ENCODE measurements at regions not wholly inside any gene's neighbourhood (a gene's known extent, or its start where the extent isn't known, plus 50 kb on each side); places are given as distances from the start of the nearest gene placed in this dataset.
A peak's percentile ranks its signal among the peaks of the same experiment; 100 is the strongest.

DNA sequence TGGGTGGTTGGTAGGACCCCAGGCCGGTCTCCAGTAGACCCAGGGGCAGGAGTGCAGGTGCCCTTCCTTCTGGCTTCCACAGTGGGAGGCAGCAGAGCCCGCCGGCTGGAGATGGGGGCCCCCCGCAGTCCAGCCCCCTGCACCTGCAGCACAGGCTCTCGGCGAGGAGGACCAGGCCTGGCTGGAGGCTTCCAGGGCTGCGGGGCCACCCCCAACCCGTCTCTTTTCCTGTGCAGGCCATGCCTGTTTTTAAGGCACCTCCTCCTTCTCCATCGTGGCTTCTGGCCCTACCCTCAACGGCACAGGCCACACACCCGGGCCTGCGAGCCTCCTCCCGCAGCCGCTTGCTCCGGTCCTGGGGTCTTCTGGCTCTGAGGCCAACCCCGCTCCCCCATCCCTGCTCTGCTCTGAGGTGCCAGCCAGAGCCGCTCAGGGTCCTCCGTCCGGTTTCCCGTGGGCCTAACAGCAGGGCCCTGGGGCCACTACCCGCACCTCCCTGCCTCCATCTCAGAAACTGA lies 77.2 kb upstream of the ANKRD10 start:
- TF ChIP-seq, protein P1, sequence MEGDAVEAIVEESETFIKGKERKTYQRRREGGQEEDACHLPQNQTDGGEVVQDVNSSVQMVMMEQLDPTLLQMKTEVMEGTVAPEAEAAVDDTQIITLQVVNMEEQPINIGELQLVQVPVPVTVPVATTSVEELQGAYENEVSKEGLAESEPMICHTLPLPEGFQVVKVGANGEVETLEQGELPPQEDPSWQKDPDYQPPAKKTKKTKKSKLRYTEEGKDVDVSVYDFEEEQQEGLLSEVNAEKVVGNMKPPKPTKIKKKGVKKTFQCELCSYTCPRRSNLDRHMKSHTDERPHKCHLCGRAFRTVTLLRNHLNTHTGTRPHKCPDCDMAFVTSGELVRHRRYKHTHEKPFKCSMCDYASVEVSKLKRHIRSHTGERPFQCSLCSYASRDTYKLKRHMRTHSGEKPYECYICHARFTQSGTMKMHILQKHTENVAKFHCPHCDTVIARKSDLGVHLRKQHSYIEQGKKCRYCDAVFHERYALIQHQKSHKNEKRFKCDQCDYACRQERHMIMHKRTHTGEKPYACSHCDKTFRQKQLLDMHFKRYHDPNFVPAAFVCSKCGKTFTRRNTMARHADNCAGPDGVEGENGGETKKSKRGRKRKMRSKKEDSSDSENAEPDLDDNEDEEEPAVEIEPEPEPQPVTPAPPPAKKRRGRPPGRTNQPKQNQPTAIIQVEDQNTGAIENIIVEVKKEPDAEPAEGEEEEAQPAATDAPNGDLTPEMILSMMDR (conservative IDR thresholded peaks at IDR 0.05; ENCODE audit: low read depth, low read length) = no peak
- H3K4me3 ChIP-seq (ENCODE audit: low read depth, low read length) = no peak overlapping the region
- DNase-seq (ENCODE audit: low read depth) = no peak

GRCh38 chr13:110989331-110989730 lies 74.5 kb upstream of the ANKRD10 start:
- TF ChIP-seq, protein P1 (conservative IDR thresholded peaks at IDR 0.05; ENCODE audit: low read depth, low read length) = no peak
- DNase-seq (ENCODE audit: low read depth) = peak; percentile 85
- no peak overlapping the region for H3K4me3 ChIP-seq (ENCODE audit: low read depth, low read length)

DNA sequence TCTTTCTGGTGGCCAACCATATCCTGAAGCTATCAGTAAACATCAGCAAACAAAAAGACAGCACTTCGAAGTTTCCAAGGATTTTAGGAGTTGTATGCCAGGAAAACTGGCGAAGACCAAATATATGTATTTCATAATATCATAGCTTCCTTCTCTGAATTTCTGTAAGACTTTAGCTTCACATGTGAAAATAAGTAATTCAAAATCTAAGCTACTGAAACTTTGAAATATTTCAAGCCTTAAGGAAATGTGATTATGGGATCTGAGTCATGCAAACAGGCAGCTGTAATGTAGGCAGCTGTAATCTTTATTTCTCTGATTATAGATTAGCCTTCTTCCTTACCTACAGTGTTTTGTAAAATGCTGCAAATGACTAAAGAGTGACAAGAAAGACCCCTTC lies 70.7 kb upstream of the ANKRD10 start:
- peak; percentile 20 for DNase-seq (ENCODE audit: low read depth)
- H3K4me3 ChIP-seq (ENCODE audit: low read depth, low read length) = no peak overlapping the region
- TF ChIP-seq, protein P1 (conservative IDR thresholded peaks at IDR 0.05; ENCODE audit: low read depth, low read length) = no peak

DNA sequence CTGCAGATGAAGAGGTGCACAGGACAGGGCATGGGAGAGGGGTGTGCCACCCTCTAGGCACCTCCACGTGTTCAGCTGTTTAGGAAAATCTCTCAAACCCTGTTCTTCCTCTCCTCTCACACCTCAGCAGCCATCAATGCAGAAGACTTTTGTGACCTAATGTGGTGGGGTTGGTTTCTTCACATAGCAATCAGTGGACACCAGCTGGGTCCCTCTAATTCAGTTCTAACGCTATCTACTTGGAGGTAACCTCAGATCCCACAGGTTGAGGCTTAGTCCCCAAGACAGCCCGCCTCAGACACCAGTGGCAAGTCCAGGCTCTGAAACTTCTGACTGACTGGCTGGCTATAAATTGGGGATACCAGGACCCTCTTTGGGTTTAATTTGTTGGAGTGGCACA lies 69.9 kb upstream of the ANKRD10 start:
- TF ChIP-seq, protein P1 (conservative IDR thresholded peaks at IDR 0.05; ENCODE audit: low read depth, low read length) = no peak
- no peak overlapping the region for H3K4me3 ChIP-seq (ENCODE audit: low read depth, low read length)
- DNase-seq (ENCODE audit: low read depth) = no peak

DNA sequence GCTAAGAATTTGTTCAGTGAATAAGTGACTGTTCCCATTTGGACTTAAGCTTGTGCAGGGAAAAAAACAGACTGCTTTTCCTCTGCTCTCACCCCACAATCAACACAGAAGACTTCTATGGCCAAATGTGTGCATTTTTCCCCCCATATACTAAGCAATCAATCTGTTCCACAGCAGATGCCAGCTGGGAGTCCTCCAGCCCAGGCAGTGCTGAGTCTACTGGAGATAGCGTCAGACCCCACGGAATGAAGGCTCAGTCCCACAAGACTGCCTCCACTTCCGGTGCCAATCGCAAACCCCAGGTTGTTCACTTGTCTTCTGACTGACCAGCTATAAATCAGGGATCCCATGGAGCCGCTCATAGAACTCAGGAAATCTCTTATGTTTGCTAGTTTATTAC lies 69.5 kb upstream of the ANKRD10 start:
- TF ChIP-seq, protein P1 (conservative IDR thresholded peaks at IDR 0.05; ENCODE audit: low read depth, low read length) = no peak
- no peak for DNase-seq (ENCODE audit: low read depth)
- H3K4me3 ChIP-seq (ENCODE audit: low read depth, low read length) = no peak overlapping the region

- DNase-seq (ENCODE audit: low read depth) = no peak
- no peak overlapping the region for H3K4me3 ChIP-seq (ENCODE audit: low read depth, low read length)
- TF ChIP-seq, protein P1 (conservative IDR thresholded peaks at IDR 0.05; ENCODE audit: low read depth, low read length) = no peak
Measured at GRCh38 chr13:110983241-110983640, 68.4 kb upstream of the ANKRD10 start.

DNA sequence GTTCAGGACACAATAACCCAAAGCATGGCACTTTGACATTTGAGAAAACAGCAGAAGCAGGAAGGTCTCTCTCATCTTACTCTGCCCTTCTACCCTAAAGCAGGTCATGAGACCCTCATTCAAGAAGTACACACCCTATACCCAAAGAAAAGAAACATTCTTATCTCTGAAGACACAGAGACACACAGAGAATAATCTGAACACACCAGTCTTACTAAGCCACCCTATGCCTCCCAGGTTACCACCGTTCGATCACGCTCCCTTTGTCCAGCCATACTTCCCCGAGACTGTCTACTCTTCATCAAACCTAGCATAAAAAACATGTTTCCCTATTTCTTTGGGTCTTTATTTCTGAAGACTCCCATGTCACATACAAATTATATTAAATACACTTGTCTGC lies 66.5 kb upstream of the ANKRD10 start:
- TF ChIP-seq, protein P1 (conservative IDR thresholded peaks at IDR 0.05; ENCODE audit: low read depth, low read length) = no peak

More for the DNA sequence above, 66.5 kb upstream of the ANKRD10 start:
- no peak overlapping the region for H3K4me3 ChIP-seq (ENCODE audit: low read depth, low read length)
- DNase-seq (ENCODE audit: low read depth) = no peak
